Parathyroid adenoma (tissue), 2 donors: ENCODE measurements at regions not wholly inside any gene's neighbourhood (a gene's known extent, or its start where the extent isn't known, plus 50 kb on each side); places are given as distances from the start of the nearest gene placed in this dataset.

Experiments
- H2AFZ ChIP-seq: fragments of 300-600 bp; sonication (generic); one replicate; pipeline ENCODE4 v1.7.0; 2017; ENCODE audit warnings: antibody characterized with exemption, mild to moderate bottlenecking
- H3K27ac ChIP-seq: fragments of 300-600 bp; sonication (generic); one replicate; pipeline ENCODE4 v1.7.0; 2017
- H3K27me3 ChIP-seq: fragments of 300-600 bp; sonication (generic); one replicate; pipeline ENCODE4 v1.7.0; 2017; ENCODE audit warnings: low read length; ENCODE audit not compliant: control insufficient read depth, insufficient read depth
- H3K36me3 ChIP-seq: fragments of 300-600 bp; sonication (generic); one replicate; pipeline ENCODE4 v1.7.0; 2017; ENCODE audit warnings: low read length; ENCODE audit not compliant: control insufficient read depth, insufficient read depth
- H3K4me1 ChIP-seq: fragments of 300-600 bp; sonication (generic); one replicate; pipeline ENCODE4 v1.7.0; 2017; ENCODE audit warnings: control low read depth
- H3K4me2 ChIP-seq: fragments of 300-600 bp; sonication (generic); one replicate; pipeline ENCODE4 v1.7.0; 2017; ENCODE audit warnings: low read length
- H3K4me3 ChIP-seq: fragments of 300-600 bp; sonication (generic); one replicate; pipeline ENCODE4 v1.7.0; 2017; ENCODE audit warnings: low read depth, low read length
- H3K79me2 ChIP-seq: fragments of 300-600 bp; sonication (generic); one replicate; pipeline ENCODE4 v1.7.0; 2017; ENCODE audit warnings: control low read depth
- H3K9ac ChIP-seq: fragments of 300-600 bp; sonication (generic); one replicate; pipeline ENCODE4 v1.7.0; 2017; ENCODE audit warnings: mild to moderate bottlenecking
- H3K9me3 ChIP-seq: fragments of 300-600 bp; sonication (generic); one replicate; pipeline ENCODE4 v1.7.0; 2017; ENCODE audit warnings: low read length; ENCODE audit not compliant: control insufficient read depth
- TF ChIP-seq, protein P1 (sequence below): fragments of 300-600 bp; sonication (generic); IDR thresholded peaks from one replicate; pipeline ENCODE4 v1.7.0; 2017; ENCODE audit warnings: antibody characterized with exemption, mild to moderate bottlenecking
- donor health status: primary hyperparathyroidism.

DNA sequence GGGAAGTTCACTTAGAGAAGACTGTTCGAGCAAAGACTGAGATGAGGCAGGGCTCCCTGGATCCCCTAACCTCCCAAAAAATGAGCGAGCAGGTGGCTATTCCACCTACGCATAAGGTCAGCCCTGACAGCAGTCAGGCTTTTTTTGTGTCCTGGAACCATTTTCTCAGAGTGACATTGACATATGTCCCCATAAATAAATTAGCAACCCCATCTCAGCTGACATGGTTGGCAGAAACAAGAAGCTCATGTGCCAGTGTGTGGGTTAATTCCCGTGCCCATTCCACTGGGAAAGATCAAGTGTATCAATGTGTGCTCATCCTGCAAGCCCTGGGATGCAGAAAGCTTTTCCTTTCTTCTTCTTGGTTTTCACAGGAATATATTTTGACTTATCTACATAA, 740.4 kb upstream of the CELF4 start:
- H3K36me3 ChIP-seq: no peaks in the 10 kb centered on the region
- no peak overlapping the region for H3K9ac ChIP-seq
- no peak overlapping the region for H3K27ac ChIP-seq
- H3K79me2 ChIP-seq: no peaks in the 10 kb centered on the region
- no peaks in the 10 kb centered on the region for H3K9me3 ChIP-seq
- no peak overlapping the region for H2AFZ ChIP-seq
- TF ChIP-seq, protein P1, sequence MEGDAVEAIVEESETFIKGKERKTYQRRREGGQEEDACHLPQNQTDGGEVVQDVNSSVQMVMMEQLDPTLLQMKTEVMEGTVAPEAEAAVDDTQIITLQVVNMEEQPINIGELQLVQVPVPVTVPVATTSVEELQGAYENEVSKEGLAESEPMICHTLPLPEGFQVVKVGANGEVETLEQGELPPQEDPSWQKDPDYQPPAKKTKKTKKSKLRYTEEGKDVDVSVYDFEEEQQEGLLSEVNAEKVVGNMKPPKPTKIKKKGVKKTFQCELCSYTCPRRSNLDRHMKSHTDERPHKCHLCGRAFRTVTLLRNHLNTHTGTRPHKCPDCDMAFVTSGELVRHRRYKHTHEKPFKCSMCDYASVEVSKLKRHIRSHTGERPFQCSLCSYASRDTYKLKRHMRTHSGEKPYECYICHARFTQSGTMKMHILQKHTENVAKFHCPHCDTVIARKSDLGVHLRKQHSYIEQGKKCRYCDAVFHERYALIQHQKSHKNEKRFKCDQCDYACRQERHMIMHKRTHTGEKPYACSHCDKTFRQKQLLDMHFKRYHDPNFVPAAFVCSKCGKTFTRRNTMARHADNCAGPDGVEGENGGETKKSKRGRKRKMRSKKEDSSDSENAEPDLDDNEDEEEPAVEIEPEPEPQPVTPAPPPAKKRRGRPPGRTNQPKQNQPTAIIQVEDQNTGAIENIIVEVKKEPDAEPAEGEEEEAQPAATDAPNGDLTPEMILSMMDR: no peak
- H3K4me1 ChIP-seq: no peaks in the 10 kb centered on the region
- no peaks in the 10 kb centered on the region for H3K27me3 ChIP-seq
- H3K4me3 ChIP-seq: no peak overlapping the region
- no peak overlapping the region for H3K4me2 ChIP-seq

DNA sequence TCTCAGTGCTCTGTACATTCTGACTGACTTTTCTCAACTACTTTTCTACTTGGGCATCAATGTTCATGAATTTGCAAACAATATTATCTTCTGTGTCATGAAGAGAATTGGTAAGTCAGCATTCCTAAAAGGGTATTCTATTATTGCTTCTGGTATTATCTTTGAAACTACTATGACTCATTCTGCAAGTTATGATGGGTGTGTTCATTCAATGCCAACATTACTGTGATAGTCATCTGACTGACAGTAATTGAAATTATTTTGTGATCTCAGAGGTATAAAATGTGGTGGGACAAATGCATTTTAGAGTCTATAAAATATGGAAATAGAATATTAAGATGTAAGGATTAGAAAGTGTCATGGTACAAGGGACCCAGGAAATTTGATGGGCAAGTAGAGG, 736.0 kb upstream of the CELF4 start:
- no peaks in the 10 kb centered on the region for H3K9me3 ChIP-seq
- H3K36me3 ChIP-seq: no peaks in the 10 kb centered on the region
- H2AFZ ChIP-seq: no peak overlapping the region
- TF ChIP-seq, protein P1: no peak
- no peak overlapping the region for H3K4me2 ChIP-seq
- no peaks in the 10 kb centered on the region for H3K79me2 ChIP-seq
- H3K27me3 ChIP-seq: no peaks in the 10 kb centered on the region
- no peak overlapping the region for H3K4me3 ChIP-seq
- no peak overlapping the region for H3K27ac ChIP-seq
- no peak overlapping the region for H3K9ac ChIP-seq
- H3K4me1 ChIP-seq: no peaks in the 10 kb centered on the region

DNA sequence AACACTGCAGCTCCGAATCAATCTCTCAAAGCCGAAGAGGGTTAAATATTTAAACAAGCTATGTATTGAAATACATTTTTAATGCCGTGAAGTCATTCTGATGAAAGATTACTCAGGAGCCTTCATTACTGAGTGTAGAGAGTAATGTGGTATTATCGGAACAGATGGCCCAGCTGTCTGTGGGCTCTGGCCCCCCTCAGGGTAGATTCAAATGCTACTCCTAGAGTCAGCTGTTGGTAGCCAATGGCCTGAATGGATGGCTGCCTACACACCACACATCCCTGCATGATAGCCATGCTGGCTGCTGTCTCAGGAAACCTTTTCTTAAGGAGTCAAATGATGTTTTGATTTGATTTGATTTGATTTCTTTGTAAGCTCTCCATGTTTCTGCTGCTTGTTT, 732.3 kb upstream of the CELF4 start:
- no peak overlapping the region for H3K9ac ChIP-seq
- no peak overlapping the region for H2AFZ ChIP-seq
- H3K4me1 ChIP-seq: no peaks in the 10 kb centered on the region
- no peak overlapping the region for H3K27ac ChIP-seq
- no peaks in the 10 kb centered on the region for H3K36me3 ChIP-seq
- no peaks in the 10 kb centered on the region for H3K27me3 ChIP-seq
- TF ChIP-seq, protein P1: no peak
- no peaks in the 10 kb centered on the region for H3K79me2 ChIP-seq
- H3K4me3 ChIP-seq: no peak overlapping the region
- no peaks in the 10 kb centered on the region for H3K9me3 ChIP-seq
- H3K4me2 ChIP-seq: no peak overlapping the region

DNA sequence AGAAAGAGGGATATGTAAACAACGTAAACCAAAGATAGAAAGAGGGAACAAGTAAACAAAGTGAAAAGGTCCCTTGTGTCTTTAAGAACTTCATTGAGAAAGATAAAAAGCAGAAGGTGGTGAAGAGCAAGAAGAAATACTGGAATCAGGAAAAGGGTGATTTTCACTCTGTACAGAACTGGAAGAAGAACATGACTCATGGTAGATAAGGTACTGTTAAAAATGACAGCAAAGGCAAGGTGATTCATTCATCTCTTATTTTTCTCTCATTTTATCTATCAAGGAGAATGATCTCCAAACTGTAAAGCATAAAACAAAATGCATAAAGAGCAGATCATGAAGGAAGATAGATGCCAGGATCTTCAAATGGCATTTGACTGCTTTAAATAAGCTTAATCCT, 724.6 kb upstream of the CELF4 start:
- Histone ChIP-seq H3K27me3 (no peaks in the 10 kb centered on the region), H2AFZ (no peak overlapping the region), H3K4me3 (no peak overlapping the region), H3K9ac (no peak overlapping the region), H3K36me3 (no peaks in the 10 kb centered on the region), H3K9me3 (no peaks in the 10 kb centered on the region), H3K4me1 (no peaks in the 10 kb centered on the region), H3K79me2 (no peaks in the 10 kb centered on the region), H3K27ac (no peak overlapping the region), H3K4me2 (no peak overlapping the region)
- TF ChIP-seq, protein P1: no peak

DNA sequence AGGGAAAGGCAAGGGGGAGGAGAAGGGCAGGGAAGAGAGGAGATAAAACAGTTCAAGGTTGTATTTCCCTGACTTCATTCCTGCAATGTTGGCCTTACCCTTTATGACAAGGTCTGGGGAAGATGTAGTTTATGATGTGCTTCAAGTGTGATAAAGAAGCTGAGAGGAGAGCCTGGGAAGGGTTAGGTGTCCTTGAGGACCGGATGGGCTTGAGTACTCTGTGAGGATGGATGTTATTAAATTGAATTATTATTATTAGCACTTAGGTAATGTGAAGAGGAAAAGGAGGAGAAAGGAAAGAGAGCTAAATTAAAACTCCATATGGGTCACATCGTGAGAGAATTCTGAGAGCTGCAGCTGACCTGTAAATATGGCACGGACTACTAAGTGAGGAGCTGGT, 719.4 kb upstream of the CELF4 start:
- Histone ChIP-seq H2AFZ (no peak overlapping the region), H3K27ac (no peak overlapping the region), H3K9me3 (no peaks in the 10 kb centered on the region), H3K79me2 (no peaks in the 10 kb centered on the region), H3K4me3 (no peak overlapping the region), H3K27me3 (no peaks in the 10 kb centered on the region), H3K9ac (no peak overlapping the region), H3K4me1 (no peaks in the 10 kb centered on the region), H3K4me2 (no peak overlapping the region), H3K36me3 (no peaks in the 10 kb centered on the region)
- TF ChIP-seq, protein P1: no peak
